Skeletal muscle satellite cell (primary cell): ENCODE measurements at regions not wholly inside any gene's neighbourhood (a gene's known extent, or its start where the extent isn't known, plus 50 kb on each side); places are given as distances from the start of the nearest gene placed in this dataset.

Experiments used
- H3K27me3 ChIP-seq: 2 replicates; pipeline ENCODE4 v1.7.0; 2013; ENCODE audit warnings: low read length; ENCODE audit not compliant: control insufficient read depth, insufficient read depth
- H3K36me3 ChIP-seq: 2 replicates; pipeline ENCODE4 v1.7.0; 2013; ENCODE audit warnings: mild to moderate bottlenecking, control low read depth, low read length; ENCODE audit not compliant: insufficient read depth
- H3K4me1 ChIP-seq: 2 replicates; pipeline ENCODE4 v1.7.0; 2013; ENCODE audit warnings: low read length; ENCODE audit not compliant: control insufficient read depth, insufficient read depth
- H3K4me2 ChIP-seq: 2 replicates; pipeline ENCODE4 v1.7.0; 2013; ENCODE audit warnings: mild to moderate bottlenecking, low read length
- H3K4me3 ChIP-seq: 2 replicates; pipeline ENCODE4 v1.7.0; 2013; ENCODE audit warnings: low read length
- H3K9ac ChIP-seq: 2 replicates; pipeline ENCODE4 v1.7.0; 2013; ENCODE audit warnings: mild to moderate bottlenecking, low read depth, low read length, moderate library complexity
- H3K9me3 ChIP-seq: replicated peaks from 2 replicates; pipeline ENCODE4 v1.7.0; 2013; ENCODE audit warnings: mild to moderate bottlenecking, control low read depth, low read length

GRCh38 chr13:84536906-84537305 is 654.6 kb upstream of the SLITRK1 start:
- no peaks in the 10 kb centered on the region for H3K4me1 ChIP-seq
- H3K9ac ChIP-seq = no peak overlapping the region
- no peaks in the 10 kb centered on the region for H3K9me3 ChIP-seq
- H3K27me3 ChIP-seq = no peaks in the 10 kb centered on the region
- no peaks in the 10 kb centered on the region for H3K36me3 ChIP-seq
- H3K4me2 ChIP-seq = no peak overlapping the region
- H3K4me3 ChIP-seq = no peak overlapping the region

GRCh38 chr13:84528408-84529070 is 646.3 kb upstream of the SLITRK1 start:
- Histone ChIP-seq H3K9me3 (no peaks in the 10 kb centered on the region), H3K4me3 (no peak overlapping the region), H3K27me3 (no peaks in the 10 kb centered on the region), H3K4me1 (no peaks in the 10 kb centered on the region), H3K9ac (no peak overlapping the region), H3K36me3 (no peaks in the 10 kb centered on the region), H3K4me2 (no peak overlapping the region)

- H3K4me1 ChIP-seq = no peaks in the 10 kb centered on the region
- H3K27me3 ChIP-seq = no peaks in the 10 kb centered on the region
- no peak overlapping the region for H3K9ac ChIP-seq
- H3K36me3 ChIP-seq = no peaks in the 10 kb centered on the region
- no peak overlapping the region for H3K4me3 ChIP-seq
- H3K4me2 ChIP-seq = no peak overlapping the region
- H3K9me3 ChIP-seq = no peaks in the 10 kb centered on the region
These were observed 643.6 kb upstream of the SLITRK1 start for GRCh38 chr13:84525865-84526264.

GRCh38 chr13:84524586-84524985 is 642.3 kb upstream of the SLITRK1 start:
- Histone ChIP-seq H3K4me1 (no peaks in the 10 kb centered on the region), H3K9me3 (no peaks in the 10 kb centered on the region), H3K36me3 (no peaks in the 10 kb centered on the region), H3K4me2 (no peak overlapping the region), H3K9ac (no peak overlapping the region), H3K4me3 (no peak overlapping the region), H3K27me3 (no peaks in the 10 kb centered on the region)

- Histone ChIP-seq H3K36me3 (no peaks in the 10 kb centered on the region), H3K4me3 (no peak overlapping the region), H3K4me2 (no peak overlapping the region), H3K4me1 (no peaks in the 10 kb centered on the region), H3K27me3 (no peaks in the 10 kb centered on the region), H3K9me3 (no peaks in the 10 kb centered on the region), H3K9ac (no peak overlapping the region)
These were observed 617.7 kb upstream of the SLITRK1 start for GRCh38 chr13:84500016-84500415.

GRCh38 chr13:84497613-84498012 is 615.3 kb upstream of the SLITRK1 start:
- Histone ChIP-seq H3K27me3 (no peaks in the 10 kb centered on the region), H3K9ac (no peak overlapping the region), H3K4me1 (no peaks in the 10 kb centered on the region), H3K9me3 (no peaks in the 10 kb centered on the region), H3K4me3 (no peak overlapping the region), H3K36me3 (no peaks in the 10 kb centered on the region), H3K4me2 (no peak overlapping the region)

- Histone ChIP-seq H3K4me1 (no peaks in the 10 kb centered on the region), H3K9me3 (no peaks in the 10 kb centered on the region), H3K9ac (no peak overlapping the region), H3K36me3 (no peaks in the 10 kb centered on the region), H3K4me2 (no peak overlapping the region), H3K4me3 (no peak overlapping the region), H3K27me3 (no peaks in the 10 kb centered on the region)
These were observed 609.7 kb upstream of the SLITRK1 start for GRCh38 chr13:84491952-84492351.

- no peaks in the 10 kb centered on the region for H3K36me3 ChIP-seq
- H3K9me3 ChIP-seq = no peaks in the 10 kb centered on the region
- no peak overlapping the region for H3K4me2 ChIP-seq
- no peaks in the 10 kb centered on the region for H3K4me1 ChIP-seq
- no peak overlapping the region for H3K4me3 ChIP-seq
- H3K27me3 ChIP-seq = no peaks in the 10 kb centered on the region
- no peak overlapping the region for H3K9ac ChIP-seq
These were observed 605.5 kb upstream of the SLITRK1 start for GRCh38 chr13:84487752-84488151.

GRCh38 chr13:84481958-84482357 is 599.7 kb upstream of the SLITRK1 start:
- H3K9me3 ChIP-seq = no peaks in the 10 kb centered on the region
- no peak overlapping the region for H3K4me3 ChIP-seq
- no peaks in the 10 kb centered on the region for H3K36me3 ChIP-seq
- no peaks in the 10 kb centered on the region for H3K27me3 ChIP-seq
- H3K4me1 ChIP-seq = no peaks in the 10 kb centered on the region
- no peak overlapping the region for H3K9ac ChIP-seq
- no peak overlapping the region for H3K4me2 ChIP-seq

GRCh38 chr13:84479656-84480055 is 597.4 kb upstream of the SLITRK1 start:
- no peak overlapping the region for H3K9ac ChIP-seq
- no peak overlapping the region for H3K4me3 ChIP-seq
- H3K4me2 ChIP-seq = no peak overlapping the region
- no peaks in the 10 kb centered on the region for H3K36me3 ChIP-seq
- H3K9me3 ChIP-seq = no peaks in the 10 kb centered on the region
- H3K4me1 ChIP-seq = no peaks in the 10 kb centered on the region
- no peaks in the 10 kb centered on the region for H3K27me3 ChIP-seq

GRCh38 chr13:84470528-84470927 is 588.3 kb upstream of the SLITRK1 start:
- H3K36me3 ChIP-seq = no peaks in the 10 kb centered on the region
- H3K4me1 ChIP-seq = no peaks in the 10 kb centered on the region
- H3K9me3 ChIP-seq = no peaks in the 10 kb centered on the region
- H3K4me2 ChIP-seq = no peak overlapping the region
- H3K27me3 ChIP-seq = no peaks in the 10 kb centered on the region
- H3K4me3 ChIP-seq = no peak overlapping the region
- no peak overlapping the region for H3K9ac ChIP-seq

GRCh38 chr13:84466461-84466860 is 584.2 kb upstream of the SLITRK1 start:
- Histone ChIP-seq H3K9ac (no peak overlapping the region), H3K4me1 (no peaks in the 10 kb centered on the region), H3K4me3 (no peak overlapping the region), H3K36me3 (no peaks in the 10 kb centered on the region), H3K27me3 (no peaks in the 10 kb centered on the region), H3K4me2 (no peak overlapping the region), H3K9me3 (no peaks in the 10 kb centered on the region)
